ENCODE measurements at regions not wholly inside any gene's neighbourhood (a gene's known extent, or its start where the extent isn't known, plus 50 kb on each side); places are given as distances from the start of the nearest gene placed in this dataset.
A peak's percentile ranks its signal among the peaks of the same experiment; 100 is the strongest.

DNA sequence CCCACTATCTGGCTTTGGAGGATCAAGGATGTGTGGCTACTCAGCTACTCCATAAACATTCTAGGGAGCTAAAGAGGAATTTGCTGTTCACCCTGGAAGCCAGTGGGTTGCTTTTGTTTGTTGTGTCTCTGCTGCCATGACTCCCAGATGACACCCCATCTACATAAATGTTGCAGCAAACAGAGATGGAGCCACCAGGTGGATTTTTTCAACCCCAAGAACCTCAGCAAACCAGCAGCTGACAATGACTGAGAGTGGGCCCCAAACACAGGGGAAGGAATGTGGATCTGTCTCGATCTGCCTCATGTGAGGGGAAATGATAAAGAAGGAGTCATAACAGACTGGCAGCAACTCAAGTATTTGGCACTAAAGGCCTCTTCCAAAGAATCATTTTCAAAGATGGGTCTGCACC is 132.7 kb upstream of the TNC start:
- no peak overlapping the region for H3K4me2 ChIP-seq
- no peaks in the 10 kb centered on the region for H3K79me2 ChIP-seq (ENCODE audit: insufficient read depth, low read depth)
- TF ChIP-seq CTCF (conservative IDR thresholded peaks at IDR 0.05; ENCODE audit: low read depth, low read length): no peak
- H3K4me3 ChIP-seq (IDR thresholded peaks at IDR 0.05; ENCODE audit: insufficient read depth, low read depth, low read length): no peak overlapping the region
- H3K9ac ChIP-seq: no peak overlapping the region
- H4K20me1 ChIP-seq (ENCODE audit: insufficient read depth): no peaks in the 10 kb centered on the region
- no peak overlapping the region for H3K27ac ChIP-seq
- H3K4me1 ChIP-seq (ENCODE audit: low read depth, poor library complexity, severe bottlenecking): no peaks in the 10 kb centered on the region
- no peak overlapping the region for H2AFZ ChIP-seq (ENCODE audit: low read depth)
- no peaks in the 10 kb centered on the region for H3K27me3 ChIP-seq (ENCODE audit: insufficient read depth, low read depth)
- H3K36me3 ChIP-seq (ENCODE audit: insufficient read depth): no peaks in the 10 kb centered on the region

DNA sequence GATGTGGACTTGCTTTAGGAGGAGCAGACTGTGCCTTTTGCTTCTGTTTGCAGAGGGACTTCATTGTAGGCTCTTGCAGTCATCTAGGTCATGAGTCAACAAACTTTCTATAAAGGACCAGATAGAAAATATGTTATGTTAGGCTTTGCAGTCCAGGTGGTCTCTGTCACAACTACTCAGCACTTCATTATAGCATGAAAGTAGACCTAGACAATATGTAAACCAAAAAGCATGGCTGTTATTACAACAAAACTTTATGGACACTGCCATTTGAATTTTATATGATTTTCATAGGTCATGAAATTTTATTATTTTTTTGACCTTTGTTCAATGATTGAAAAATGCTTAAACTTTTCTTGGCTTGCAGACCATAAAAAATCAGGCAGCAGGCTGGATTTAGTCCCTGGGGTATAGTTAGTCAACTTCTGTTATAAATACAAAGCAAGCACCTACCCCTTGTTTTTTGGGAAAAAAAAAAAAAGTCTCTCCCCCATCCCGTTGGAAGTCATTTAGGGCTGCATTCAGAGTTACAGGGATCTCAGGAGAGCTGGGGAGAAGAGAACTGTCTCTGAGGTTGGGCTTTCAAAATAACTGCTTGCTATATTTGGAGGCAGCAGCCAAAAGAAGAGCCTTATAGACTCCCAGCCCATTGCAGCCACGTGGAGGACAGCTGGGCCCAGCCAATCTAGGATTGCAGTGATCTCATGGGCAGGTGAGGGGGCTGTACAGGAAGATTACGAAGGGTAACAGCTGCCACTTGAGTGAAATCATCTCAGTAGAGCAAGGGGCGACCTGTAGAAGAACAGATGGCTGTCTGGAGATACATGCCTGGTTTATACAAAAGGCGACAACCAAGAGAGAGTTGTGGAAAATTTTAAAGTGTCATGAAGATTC is 136.6 kb upstream of the TNC start:
- Histone ChIP-seq H3K27me3 (ENCODE audit: insufficient read depth, low read depth) (no peaks in the 10 kb centered on the region), H3K79me2 (ENCODE audit: insufficient read depth, low read depth) (no peaks in the 10 kb centered on the region), H2AFZ (ENCODE audit: low read depth) (no peak overlapping the region), H3K27ac (no peak overlapping the region), H3K4me1 (ENCODE audit: low read depth, poor library complexity, severe bottlenecking) (no peaks in the 10 kb centered on the region), H3K4me2 (no peak overlapping the region), H3K9ac (no peak overlapping the region), H3K4me3 (IDR thresholded peaks at IDR 0.05; ENCODE audit: insufficient read depth, low read depth, low read length) (no peak overlapping the region), H3K36me3 (ENCODE audit: insufficient read depth) (no peaks in the 10 kb centered on the region), H4K20me1 (ENCODE audit: insufficient read depth) (no peaks in the 10 kb centered on the region)
- TF ChIP-seq CTCF (conservative IDR thresholded peaks at IDR 0.05; ENCODE audit: low read depth, low read length): no peak

- no peaks in the 10 kb centered on the region for H4K20me1 ChIP-seq (ENCODE audit: insufficient read depth)
- H3K79me2 ChIP-seq (ENCODE audit: insufficient read depth, low read depth): no peaks in the 10 kb centered on the region
- H3K27me3 ChIP-seq (ENCODE audit: insufficient read depth, low read depth): no peaks in the 10 kb centered on the region
- H3K4me2 ChIP-seq: peak overlapping the region; percentile 59
- peak overlapping the region; percentile 48 for H3K9ac ChIP-seq
- TF ChIP-seq CTCF (conservative IDR thresholded peaks at IDR 0.05; ENCODE audit: low read depth, low read length): no peak
- H3K27ac ChIP-seq: peak overlapping the region; percentile 90
- peaks cover 28% of the 10 kb centered on the region for H3K4me1 ChIP-seq (ENCODE audit: low read depth, poor library complexity, severe bottlenecking)
- H3K36me3 ChIP-seq (ENCODE audit: insufficient read depth): no peaks in the 10 kb centered on the region
- no peak overlapping the region for H2AFZ ChIP-seq (ENCODE audit: low read depth)
- no peak overlapping the region for H3K4me3 ChIP-seq (IDR thresholded peaks at IDR 0.05; ENCODE audit: insufficient read depth, low read depth, low read length)
These were observed 143.7 kb upstream of the TNC start for GRCh38 chr9:115261656-115262081.

DNA sequence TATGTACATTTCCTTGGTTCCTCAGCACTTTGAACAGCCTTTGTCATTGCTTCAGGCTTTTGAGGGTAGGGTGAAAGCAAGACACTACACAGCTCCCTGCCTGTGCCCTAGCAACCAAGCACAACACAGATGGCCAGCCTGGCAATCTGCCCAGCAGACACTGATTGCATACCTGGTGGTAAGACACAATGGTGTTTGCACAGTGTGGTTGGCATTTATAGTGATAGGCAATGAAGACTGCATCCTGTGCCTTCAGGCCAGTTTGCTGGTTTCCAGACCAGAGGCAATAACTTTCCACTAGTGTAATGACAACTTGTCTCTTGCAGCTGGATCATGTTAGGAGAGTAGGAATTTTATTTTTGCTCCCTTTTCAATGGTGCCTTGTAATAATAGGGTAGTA is 144.5 kb upstream of the TNC start:
- H3K4me2 ChIP-seq: peak overlapping the region; percentile 68
- H3K27me3 ChIP-seq (ENCODE audit: insufficient read depth, low read depth): no peaks in the 10 kb centered on the region
- no peaks in the 10 kb centered on the region for H3K79me2 ChIP-seq (ENCODE audit: insufficient read depth, low read depth)
- peaks cover 28% of the 10 kb centered on the region for H3K4me1 ChIP-seq (ENCODE audit: low read depth, poor library complexity, severe bottlenecking)
- H3K27ac ChIP-seq: peak overlapping the region; percentile 90
- no peaks in the 10 kb centered on the region for H3K36me3 ChIP-seq (ENCODE audit: insufficient read depth)
- no peak overlapping the region for H3K4me3 ChIP-seq (IDR thresholded peaks at IDR 0.05; ENCODE audit: insufficient read depth, low read depth, low read length)
- TF ChIP-seq CTCF (conservative IDR thresholded peaks at IDR 0.05; ENCODE audit: low read depth, low read length): no peak
- peak overlapping the region; percentile 48; the same call in 1 of the 2 replicates for H3K9ac ChIP-seq
- H4K20me1 ChIP-seq (ENCODE audit: insufficient read depth): no peaks in the 10 kb centered on the region
- no peak overlapping the region for H2AFZ ChIP-seq (ENCODE audit: low read depth)
